Gastroesophageal sphincter (tissue), 3 donors: ENCODE measurements at regions not wholly inside any gene's neighbourhood (a gene's known extent, or its start where the extent isn't known, plus 50 kb on each side); places are given as distances from the start of the nearest gene placed in this dataset.

Experiments
- POLR2AphosphoS5 ChIP-seq: sonication (generic); formaldehyde crosslinking; IDR thresholded peaks from one replicate; pipeline ENCODE4 v1.6.1; 2017; ENCODE audit warnings: antibody characterized with exemption
- TF ChIP-seq, protein P1 (sequence below), 4 experiments: fragments of 200-600 bp in 2 of 4; fragments of 450-650 bp in 2 of 4; sonication (generic) in 1 of 4; IDR thresholded peaks; one replicate each; pipeline ENCODE4 v1.5.1; 2017 to 2019; ENCODE audit warnings: antibody characterized with exemption in 4 of 4, mild to moderate bottlenecking in 2 of 4, moderate library complexity in 2 of 4

DNA sequence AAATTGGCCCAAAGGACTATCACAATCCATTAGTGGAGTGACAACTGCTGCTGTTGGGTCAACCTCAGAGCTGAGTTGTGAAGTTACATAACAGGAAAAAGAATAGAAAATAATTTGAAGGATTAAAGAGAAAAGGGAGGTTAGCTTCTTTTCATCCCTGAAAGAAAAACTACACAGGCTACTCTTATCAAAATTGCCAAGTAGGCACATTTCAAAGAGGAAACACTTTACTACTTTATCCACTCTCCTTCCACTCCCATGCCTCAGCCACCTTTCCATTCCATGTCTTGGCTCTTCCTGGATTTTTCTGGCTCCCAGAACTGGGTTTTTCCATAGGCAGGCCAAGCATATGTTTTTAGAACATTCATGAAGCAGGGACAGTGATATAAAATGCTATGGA, 384.0 kb upstream of the RORA start:
- TF ChIP-seq, protein P1, sequence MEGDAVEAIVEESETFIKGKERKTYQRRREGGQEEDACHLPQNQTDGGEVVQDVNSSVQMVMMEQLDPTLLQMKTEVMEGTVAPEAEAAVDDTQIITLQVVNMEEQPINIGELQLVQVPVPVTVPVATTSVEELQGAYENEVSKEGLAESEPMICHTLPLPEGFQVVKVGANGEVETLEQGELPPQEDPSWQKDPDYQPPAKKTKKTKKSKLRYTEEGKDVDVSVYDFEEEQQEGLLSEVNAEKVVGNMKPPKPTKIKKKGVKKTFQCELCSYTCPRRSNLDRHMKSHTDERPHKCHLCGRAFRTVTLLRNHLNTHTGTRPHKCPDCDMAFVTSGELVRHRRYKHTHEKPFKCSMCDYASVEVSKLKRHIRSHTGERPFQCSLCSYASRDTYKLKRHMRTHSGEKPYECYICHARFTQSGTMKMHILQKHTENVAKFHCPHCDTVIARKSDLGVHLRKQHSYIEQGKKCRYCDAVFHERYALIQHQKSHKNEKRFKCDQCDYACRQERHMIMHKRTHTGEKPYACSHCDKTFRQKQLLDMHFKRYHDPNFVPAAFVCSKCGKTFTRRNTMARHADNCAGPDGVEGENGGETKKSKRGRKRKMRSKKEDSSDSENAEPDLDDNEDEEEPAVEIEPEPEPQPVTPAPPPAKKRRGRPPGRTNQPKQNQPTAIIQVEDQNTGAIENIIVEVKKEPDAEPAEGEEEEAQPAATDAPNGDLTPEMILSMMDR (IDR thresholded peaks at IDR 0.05): no peak
- no peak for TF ChIP-seq POLR2AphosphoS5
